K562 (cell line): ENCODE measurements at regions not wholly inside any gene's neighbourhood (a gene's known extent, or its start where the extent isn't known, plus 50 kb on each side); places are given as distances from the start of the nearest gene placed in this dataset.
A peak's percentile ranks its signal among the peaks of the same experiment; 100 is the strongest.

Source experiments
- ATAC-seq: fragments of 200-7000 bp; cut with Tn5 transposase; 3 replicates; pipeline ENCODE4 v1.9.1; 2020; ENCODE audit warnings: moderate library complexity
- BruUV-seq: library from RNA; stranded (reverse); fragments of 400-500 nt; replicated peaks from 2 replicates; lab custom pipeline; 2021; lab: Mats Ljungman, UMichigan
- CTCF ChIA-PET: fragments of 300-600 bp; formaldehyde crosslinking; extraction: SDS; loops from one replicate; lab custom pipeline; 2021; ENCODE audit warnings: low intra/inter-chr PET ratio; lab: Yijun Ruan, JAX
- POLR2A ChIA-PET: fragments of 300-600, 350-650 bp; sonication (Branson Sonifier 250); formaldehyde crosslinking; extraction: SDS; loops from one replicate; lab custom pipeline; 2021; ENCODE audit warnings: antibody characterized with exemption, inconsistent platforms; lab: Yijun Ruan, JAX
- DNase-seq, 4 experiments: peaks; one replicate each; pipeline versions ENCODE4 v3.0.0 to v3.0.0-alpha.2; 2011 to 2018; ENCODE audit warnings: low spot score in 3 of 4, mixed read lengths in 3 of 4; ENCODE audit errors: extremely low read depth in 1 of 4
- FAIRE-seq: peaks from 2 replicates; lab custom pipeline; 2011; peaks lifted over from hg19 to GRCh38; lab: Jason Lieb, UNC
- H2AFZ ChIP-seq: 2 replicates; pipeline ENCODE4 v1.6.0; 2011; ENCODE audit warnings: low read depth, low read length, control low read depth, inconsistent platforms
- H3K27ac ChIP-seq: fragments of 200-600 bp; 3 replicates; pipeline ENCODE4 v1.8.0; 2011; ENCODE audit warnings: low read depth, mild to moderate bottlenecking, control low read depth, inconsistent platforms, low read length, moderate library complexity, mixed read lengths; ENCODE audit errors: extremely low read depth
- H3K27me3 ChIP-seq, 2 experiments: fragments of 300-600 bp in 1 of 2; 2 replicates in 1 of 2; 3 replicates in 1 of 2; pipeline versions ENCODE4 v1.6.0 to v1.8.0; 2011; ENCODE audit warnings: inconsistent platforms in 2 of 2, low read length in 2 of 2, mild to moderate bottlenecking in 1 of 2, mixed read lengths in 1 of 2, moderate library complexity in 1 of 2; ENCODE audit not compliant: control insufficient read depth in 2 of 2, insufficient read depth in 2 of 2
- H3K36me3 ChIP-seq: fragments of 300-600 bp; 3 replicates; pipeline ENCODE4 v1.8.0; 2011; ENCODE audit warnings: mild to moderate bottlenecking, low read length, inconsistent platforms; ENCODE audit not compliant: control insufficient read depth, insufficient read depth
- H3K4me1 ChIP-seq, 2 experiments: fragments of 200-600 bp in 1 of 2; replicated peaks in 1 of 2; 2 replicates in 1 of 2; 3 replicates in 1 of 2; pipeline versions ENCODE4 v1.5.1 to v1.8.0; 2011; ENCODE audit warnings: inconsistent platforms in 2 of 2, low read length in 2 of 2, mild to moderate bottlenecking in 1 of 2, mixed read lengths in 1 of 2, moderate library complexity in 1 of 2; ENCODE audit not compliant: control insufficient read depth in 2 of 2, insufficient read depth in 2 of 2
- H3K4me2 ChIP-seq: 2 replicates; pipeline ENCODE4 v1.6.1; 2011; ENCODE audit warnings: low read length, control low read depth, inconsistent platforms, mixed read lengths; ENCODE audit not compliant: insufficient read depth
- H3K4me3 ChIP-seq: fragments of 200-600 bp; sonication (generic), shearing (Covaris generic); 2 replicates; pipeline ENCODE4 v1.5.1; 2016; ENCODE audit warnings: control low read depth, inconsistent platforms
- H3K79me2 ChIP-seq: fragments of 200-600 bp; 3 replicates; pipeline ENCODE4 v1.8.0; 2011; ENCODE audit warnings: low read length, inconsistent platforms; ENCODE audit not compliant: control insufficient read depth, insufficient read depth
- H3K9ac ChIP-seq, 2 experiments: 2 replicates each; pipeline versions ENCODE4 v1.6.0 to v1.6.1; 2011; ENCODE audit warnings: low read depth in 2 of 2, low read length in 2 of 2, control low read depth in 1 of 2, inconsistent platforms in 1 of 2, mild to moderate bottlenecking in 1 of 2, mixed read lengths in 1 of 2; ENCODE audit not compliant: insufficient read depth in 1 of 2
- H3K9me1 ChIP-seq: one replicate; pipeline ENCODE4 v1.6.0; 2011; ENCODE audit warnings: inconsistent platforms, mild to moderate bottlenecking, low read length, moderate library complexity; ENCODE audit not compliant: control insufficient read depth, insufficient read depth
- H3K9me3 ChIP-seq: replicated peaks from 2 replicates; pipeline ENCODE4 v1.5.1; 2011; ENCODE audit warnings: low read depth, low read length, inconsistent platforms; ENCODE audit not compliant: control insufficient read depth, insufficient read depth
- H4K20me1 ChIP-seq: replicated peaks from 2 replicates; pipeline ENCODE4 v1.6.1; 2011; ENCODE audit warnings: low read length, inconsistent platforms, mixed read lengths; ENCODE audit not compliant: control insufficient read depth, insufficient read depth
- DMBX1 ChIP-seq: fragments of 250-450 bp; sonication (Bioruptor Pico); IDR thresholded peaks from 2 replicates; pipeline ENCODE4 v1.8.0; 2022; ENCODE audit warnings: inconsistent platforms, mild to moderate bottlenecking, moderate library complexity, borderline replicate concordance
- DPF2 ChIP-seq: fragments of 450-650 bp; IDR thresholded peaks from 2 replicates; pipeline ENCODE4 v1.6.1; 2016
- EP300 ChIP-seq: IDR thresholded peaks from 2 replicates; pipeline ENCODE4 v1.6.1; 2012; ENCODE audit warnings: low read length, improper control_type of control experiment
- FOXA3 ChIP-seq, 2 experiments: fragments of 450-650 bp in 1 of 2; sonication (generic) in 1 of 2; formaldehyde crosslinking; IDR thresholded peaks in 1 of 2; conservative IDR thresholded peaks in 1 of 2; 2 replicates each; pipeline versions ENCODE4 v1.4.0 to v1.8.0; 2020 to 2022; ENCODE audit warnings: mild to moderate bottlenecking in 2 of 2, missing genetic modification reagents in 1 of 2
- MAZ ChIP-seq, 2 experiments: fragments of 450-650 bp in 1 of 2; sonication (generic) in 1 of 2; formaldehyde crosslinking; IDR thresholded peaks in 1 of 2; conservative IDR thresholded peaks in 1 of 2; 2 replicates each; pipeline versions ENCODE4 v1.4.0 to v1.5.0; 2020; ENCODE audit warnings: mild to moderate bottlenecking in 1 of 2, missing genetic modification reagents in 1 of 2
- MTA3 ChIP-seq: fragments of 450-650 bp; formaldehyde crosslinking; IDR thresholded peaks from 2 replicates; pipeline ENCODE4 v1.6.1; 2017; ENCODE audit warnings: mild to moderate bottlenecking, borderline replicate concordance
- NCOR1 ChIP-seq: fragments of 450-650 bp; IDR thresholded peaks from 2 replicates; pipeline ENCODE4 v1.6.1; 2016; ENCODE audit warnings: mild to moderate bottlenecking, moderate library complexity
- ZNF408 ChIP-seq: fragments of 250-450 bp; sonication (Bioruptor Pico); IDR thresholded peaks from 2 replicates; pipeline ENCODE4 v1.4.0; 2020; ENCODE audit warnings: low read depth, mild to moderate bottlenecking, moderate library complexity
- ZNF766 ChIP-seq: fragments of 200-800 bp; sonication (Bioruptor generic); conservative IDR thresholded peaks from 2 replicates; pipeline ENCODE4 v1.6.1; 2016; ENCODE audit warnings: missing genetic modification characterization, missing compliant biosample characterization
- WGBS: fragments of 100-300 bp; shearing (Covaris generic); methylation state at CpG from one replicate; pipeline ENCODE4 v1.1.6; 2016; ENCODE audit warnings: low coverage, mixed read lengths; ENCODE audit not compliant: insufficient coverage; ENCODE audit errors: missing lambda C conversion rate; 5-methylcytosine and 5-hydroxymethylcytosine counted together
- in situ Hi-C: fragments of 300-500 bp; cut with MboI; formaldehyde crosslinking; loops from 4 replicates; pipeline ENCODE4 v1.15.0; 2018; ENCODE audit warnings: inconsistent platforms, mixed read lengths
- intact Hi-C: fragments of 100-400 bp; cut with micrococcal nuclease; formaldehyde crosslinking; loops from 2 replicates; pipeline ENCODE4 v1.14.2; 2022
- TF ChIP-seq, protein P1 (sequence below): fragments of 200-800 bp; sonication (Bioruptor generic); IDR thresholded peaks from 2 replicates; pipeline ENCODE4 v1.6.1; 2017; ENCODE audit warnings: missing genetic modification characterization, missing compliant biosample characterization
- TF ChIP-seq, protein P2 (sequence below): fragments of 450-650 bp; IDR thresholded peaks from 2 replicates; pipeline ENCODE4 v1.6.1; 2016; ENCODE audit warnings: low read depth, mild to moderate bottlenecking, moderate library complexity
- TF ChIP-seq, protein P3 (sequence below): fragments of 200-800 bp; sonication (Bioruptor generic); IDR thresholded peaks from 2 replicates; pipeline ENCODE4 v1.6.1; 2016; ENCODE audit warnings: missing genetic modification characterization, missing compliant biosample characterization

DNA sequence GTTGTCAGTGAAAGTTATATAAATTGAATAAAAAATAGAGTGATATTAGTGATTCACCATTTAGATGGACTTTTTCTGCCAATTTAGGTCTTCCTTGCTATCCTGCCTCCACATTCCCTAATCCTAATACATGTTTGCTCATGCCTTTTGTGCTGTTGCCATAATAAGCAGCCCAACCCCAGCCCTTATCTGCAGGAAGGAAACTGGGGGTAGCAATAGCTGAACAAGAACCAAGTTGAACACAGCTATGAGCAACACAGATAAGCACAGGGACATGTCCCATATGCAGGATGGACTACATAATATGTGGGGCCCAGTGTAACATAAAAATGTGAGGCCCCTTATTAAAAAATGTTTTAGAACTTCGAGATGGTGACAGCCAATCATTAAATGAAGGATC, 91.2 kb upstream of the AHR start:
- no peaks in the 10 kb centered on the region for H3K79me2 ChIP-seq
- in situ Hi-C loops: no loop called here
- ChIA-PET CTCF (no interaction called here), POLR2A (no interaction called here)
- FAIRE-seq (no peak), ATAC-seq (peak; percentile 83), DNase-seq (peak in 2 of 4 experiments; percentile 41 to 66)
- H3K4me1 ChIP-seq: peaks cover 0 to 3% of the 10 kb centered on the region in 2 experiments; a peak in 1 of 5 replicates
- H3K4me3 ChIP-seq: no peak overlapping the region
- H3K9me1 ChIP-seq: no peaks in the 10 kb centered on the region
- H2AFZ ChIP-seq: no peak overlapping the region
- H3K27me3 ChIP-seq: no peaks in the 10 kb centered on the region
- WGBS: 0% methylated on average over 1 of the region's 1 CpG
- H3K27ac ChIP-seq: no peak overlapping the region; the same call in 2 of the 3 replicates
- H3K4me2 ChIP-seq: no peak overlapping the region
- no peak overlapping the region for H3K9ac ChIP-seq
- H3K9me3 ChIP-seq: no peaks in the 10 kb centered on the region
- no peaks in the 10 kb centered on the region for H3K36me3 ChIP-seq
- H4K20me1 ChIP-seq: no peaks in the 10 kb centered on the region
- intact Hi-C loops: no loop called here
- no TSS peak for BruUV-seq
- TF ChIP-seq, protein P1, sequence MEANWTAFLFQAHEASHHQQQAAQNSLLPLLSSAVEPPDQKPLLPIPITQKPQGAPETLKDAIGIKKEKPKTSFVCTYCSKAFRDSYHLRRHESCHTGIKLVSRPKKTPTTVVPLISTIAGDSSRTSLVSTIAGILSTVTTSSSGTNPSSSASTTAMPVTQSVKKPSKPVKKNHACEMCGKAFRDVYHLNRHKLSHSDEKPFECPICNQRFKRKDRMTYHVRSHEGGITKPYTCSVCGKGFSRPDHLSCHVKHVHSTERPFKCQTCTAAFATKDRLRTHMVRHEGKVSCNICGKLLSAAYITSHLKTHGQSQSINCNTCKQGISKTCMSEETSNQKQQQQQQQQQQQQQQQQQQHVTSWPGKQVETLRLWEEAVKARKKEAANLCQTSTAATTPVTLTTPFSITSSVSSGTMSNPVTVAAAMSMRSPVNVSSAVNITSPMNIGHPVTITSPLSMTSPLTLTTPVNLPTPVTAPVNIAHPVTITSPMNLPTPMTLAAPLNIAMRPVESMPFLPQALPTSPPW (CRISPR knock-in tag): 0 out of 2 replicates have a peak, but pooled peaks have one; percentile 20
- TF ChIP-seq FOXA3 (CRISPR knock-in tag; conservative IDR thresholded peaks at IDR 0.05 in 1 of 2, IDR thresholded peaks at IDR 0.05 in 1 of 2) (0 out of 4 replicates have a peak, but pooled peaks of 1 of the 2 experiments have one; percentile 21), EP300 (peak; percentile 53; the same call in 1 of the 2 replicates), MTA3 (no peak), DPF2 (0 out of 2 replicates have a peak, but pooled peaks have one; percentile 18), ZNF766 (no peak), ZNF408 (CRISPR knock-in tag) (no peak), NCOR1 (0 out of 2 replicates have a peak, but pooled peaks have one; percentile 7), MAZ (CRISPR knock-in tag; conservative IDR thresholded peaks at IDR 0.05 in 1 of 2, IDR thresholded peaks at IDR 0.05 in 1 of 2) (0 out of 4 replicates have a peak, but pooled peaks of 1 of the 2 experiments have one; percentile 37), DMBX1 (CRISPR knock-in tag) (0 out of 2 replicates have a peak, but pooled peaks have one; percentile 43)
- TF ChIP-seq, protein P2, sequence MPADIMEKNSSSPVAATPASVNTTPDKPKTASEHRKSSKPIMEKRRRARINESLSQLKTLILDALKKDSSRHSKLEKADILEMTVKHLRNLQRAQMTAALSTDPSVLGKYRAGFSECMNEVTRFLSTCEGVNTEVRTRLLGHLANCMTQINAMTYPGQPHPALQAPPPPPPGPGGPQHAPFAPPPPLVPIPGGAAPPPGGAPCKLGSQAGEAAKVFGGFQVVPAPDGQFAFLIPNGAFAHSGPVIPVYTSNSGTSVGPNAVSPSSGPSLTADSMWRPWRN: no peak
- TF ChIP-seq, protein P3, sequence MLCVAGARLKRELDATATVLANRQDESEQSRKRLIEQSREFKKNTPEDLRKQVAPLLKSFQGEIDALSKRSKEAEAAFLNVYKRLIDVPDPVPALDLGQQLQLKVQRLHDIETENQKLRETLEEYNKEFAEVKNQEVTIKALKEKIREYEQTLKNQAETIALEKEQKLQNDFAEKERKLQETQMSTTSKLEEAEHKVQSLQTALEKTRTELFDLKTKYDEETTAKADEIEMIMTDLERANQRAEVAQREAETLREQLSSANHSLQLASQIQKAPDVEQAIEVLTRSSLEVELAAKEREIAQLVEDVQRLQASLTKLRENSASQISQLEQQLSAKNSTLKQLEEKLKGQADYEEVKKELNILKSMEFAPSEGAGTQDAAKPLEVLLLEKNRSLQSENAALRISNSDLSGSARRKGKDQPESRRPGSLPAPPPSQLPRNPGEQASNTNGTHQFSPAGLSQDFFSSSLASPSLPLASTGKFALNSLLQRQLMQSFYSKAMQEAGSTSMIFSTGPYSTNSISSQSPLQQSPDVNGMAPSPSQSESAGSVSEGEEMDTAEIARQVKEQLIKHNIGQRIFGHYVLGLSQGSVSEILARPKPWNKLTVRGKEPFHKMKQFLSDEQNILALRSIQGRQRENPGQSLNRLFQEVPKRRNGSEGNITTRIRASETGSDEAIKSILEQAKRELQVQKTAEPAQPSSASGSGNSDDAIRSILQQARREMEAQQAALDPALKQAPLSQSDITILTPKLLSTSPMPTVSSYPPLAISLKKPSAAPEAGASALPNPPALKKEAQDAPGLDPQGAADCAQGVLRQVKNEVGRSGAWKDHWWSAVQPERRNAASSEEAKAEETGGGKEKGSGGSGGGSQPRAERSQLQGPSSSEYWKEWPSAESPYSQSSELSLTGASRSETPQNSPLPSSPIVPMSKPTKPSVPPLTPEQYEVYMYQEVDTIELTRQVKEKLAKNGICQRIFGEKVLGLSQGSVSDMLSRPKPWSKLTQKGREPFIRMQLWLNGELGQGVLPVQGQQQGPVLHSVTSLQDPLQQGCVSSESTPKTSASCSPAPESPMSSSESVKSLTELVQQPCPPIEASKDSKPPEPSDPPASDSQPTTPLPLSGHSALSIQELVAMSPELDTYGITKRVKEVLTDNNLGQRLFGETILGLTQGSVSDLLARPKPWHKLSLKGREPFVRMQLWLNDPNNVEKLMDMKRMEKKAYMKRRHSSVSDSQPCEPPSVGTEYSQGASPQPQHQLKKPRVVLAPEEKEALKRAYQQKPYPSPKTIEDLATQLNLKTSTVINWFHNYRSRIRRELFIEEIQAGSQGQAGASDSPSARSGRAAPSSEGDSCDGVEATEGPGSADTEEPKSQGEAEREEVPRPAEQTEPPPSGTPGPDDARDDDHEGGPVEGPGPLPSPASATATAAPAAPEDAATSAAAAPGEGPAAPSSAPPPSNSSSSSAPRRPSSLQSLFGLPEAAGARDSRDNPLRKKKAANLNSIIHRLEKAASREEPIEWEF (CRISPR knock-in tag): no peak
